ENCODE measurements at regions not wholly inside any gene's neighbourhood (a gene's known extent, or its start where the extent isn't known, plus 50 kb on each side); places are given as distances from the start of the nearest gene placed in this dataset.

DNA sequence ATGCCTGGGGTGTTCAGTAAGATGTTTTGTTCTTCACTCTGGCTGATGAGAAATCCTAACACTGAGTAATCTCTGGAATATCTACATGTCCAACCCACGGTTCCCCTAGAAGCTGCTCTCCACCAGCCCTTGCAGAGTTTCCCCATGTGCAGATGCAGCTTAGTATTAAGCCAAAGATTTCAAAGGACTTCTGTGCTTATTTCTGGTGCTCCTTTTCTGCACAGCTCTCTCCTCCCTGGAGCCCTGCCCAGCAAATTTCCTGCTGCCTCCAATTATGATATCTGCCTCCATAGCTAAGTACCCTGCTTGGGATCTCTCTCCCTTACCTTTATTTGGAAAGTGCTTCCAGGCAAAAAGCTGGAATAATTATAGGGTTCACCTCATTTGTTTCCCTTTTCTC is 949.3 kb downstream of the BCL11A start:
- no peaks in the 10 kb centered on the region for H3K4me1 ChIP-seq (ENCODE audit: control insufficient read depth, insufficient read depth, low read length)

DNA sequence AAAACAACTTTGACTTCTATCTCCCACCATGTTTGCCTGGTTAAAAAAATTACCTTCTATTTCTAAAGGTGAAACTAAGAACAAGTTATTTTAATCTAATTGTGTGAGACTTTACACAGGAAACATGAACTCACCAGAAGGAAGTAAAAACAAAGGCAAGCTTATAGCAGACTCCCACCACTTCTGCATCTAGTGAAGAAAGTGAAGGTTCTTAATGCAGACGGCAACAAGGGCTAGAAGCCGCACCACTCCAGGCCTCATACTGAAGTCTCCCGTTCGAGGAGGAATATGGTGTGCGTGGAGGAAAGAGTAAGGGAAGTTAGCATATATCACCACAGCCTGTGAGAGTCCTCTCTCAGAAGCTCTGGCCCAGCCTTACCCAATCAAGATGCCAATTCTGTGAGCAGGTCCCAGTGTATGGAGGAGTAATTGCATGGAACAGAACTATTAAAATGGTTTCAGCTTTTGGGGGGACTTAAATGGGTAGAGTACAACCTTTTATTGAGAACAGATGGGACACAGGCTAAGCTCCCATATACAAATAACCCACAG is 958.7 kb downstream of the BCL11A start:
- Histone ChIP-seq H3K4me3 (ENCODE audit: low read length in 2 of 2) (no peak overlapping the region), H3K36me3 (ENCODE audit: control insufficient read depth in 2 of 2, insufficient read depth in 2 of 2, low read length in 2 of 2) (no peaks in the 10 kb centered on the region), H3K27ac (ENCODE audit: low read length) (no peak overlapping the region), H3K9me3 (ENCODE audit: control insufficient read depth in 2 of 2, low read length in 2 of 2) (no peaks in the 10 kb centered on the region), H3K9ac (ENCODE audit: low read length in 2 of 2) (no peak overlapping the region), H3K27me3 (ENCODE audit: control insufficient read depth in 1 of 2, insufficient read depth in 2 of 2, low read length in 2 of 2) (no peaks in the 10 kb centered on the region), H3K4me1 (ENCODE audit: control insufficient read depth, insufficient read depth, low read length) (no peaks in the 10 kb centered on the region)

More for the DNA sequence above, 949.3 kb downstream of the BCL11A start:
- Histone ChIP-seq H3K9ac (ENCODE audit: low read length in 2 of 2) (no peak overlapping the region), H3K4me3 (ENCODE audit: low read length in 2 of 2) (no peak overlapping the region), H3K9me3 (ENCODE audit: control insufficient read depth in 2 of 2, low read length in 2 of 2) (no peaks in the 10 kb centered on the region), H3K36me3 (ENCODE audit: control insufficient read depth in 2 of 2, insufficient read depth in 2 of 2, low read length in 2 of 2) (no peaks in the 10 kb centered on the region), H3K27me3 (ENCODE audit: control insufficient read depth in 1 of 2, insufficient read depth in 2 of 2, low read length in 2 of 2) (no peaks in the 10 kb centered on the region), H3K27ac (ENCODE audit: low read length) (no peak overlapping the region)

DNA sequence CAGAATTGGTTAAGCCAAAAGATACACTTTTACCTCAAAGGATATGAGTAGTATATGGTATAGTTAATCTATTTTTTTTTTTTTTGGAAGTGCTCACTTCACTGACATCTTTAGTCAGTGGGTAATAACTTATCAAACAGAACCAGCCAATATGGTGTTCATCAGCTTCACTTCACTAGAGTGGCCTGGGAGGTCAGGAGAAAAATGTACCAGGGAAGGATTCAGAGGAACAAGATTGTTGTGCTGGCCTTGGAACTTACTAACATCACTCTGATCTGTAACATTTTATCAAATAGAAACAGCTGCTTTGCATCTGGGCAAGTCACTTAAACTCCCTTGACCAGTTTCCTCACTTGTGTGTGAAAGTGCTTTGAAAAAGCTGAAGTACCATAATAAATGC is 962.7 kb downstream of the BCL11A start:
- Histone ChIP-seq H3K9ac (ENCODE audit: low read length in 2 of 2) (no peak overlapping the region), H3K27ac (ENCODE audit: low read length) (no peak overlapping the region), H3K4me3 (ENCODE audit: low read length in 2 of 2) (no peak overlapping the region), H3K9me3 (ENCODE audit: control insufficient read depth in 2 of 2, low read length in 2 of 2) (no peaks in the 10 kb centered on the region), H3K4me1 (ENCODE audit: control insufficient read depth, insufficient read depth, low read length) (no peaks in the 10 kb centered on the region), H3K27me3 (ENCODE audit: control insufficient read depth in 1 of 2, insufficient read depth in 2 of 2, low read length in 2 of 2) (no peaks in the 10 kb centered on the region), H3K36me3 (ENCODE audit: control insufficient read depth in 2 of 2, insufficient read depth in 2 of 2, low read length in 2 of 2) (no peaks in the 10 kb centered on the region)

DNA sequence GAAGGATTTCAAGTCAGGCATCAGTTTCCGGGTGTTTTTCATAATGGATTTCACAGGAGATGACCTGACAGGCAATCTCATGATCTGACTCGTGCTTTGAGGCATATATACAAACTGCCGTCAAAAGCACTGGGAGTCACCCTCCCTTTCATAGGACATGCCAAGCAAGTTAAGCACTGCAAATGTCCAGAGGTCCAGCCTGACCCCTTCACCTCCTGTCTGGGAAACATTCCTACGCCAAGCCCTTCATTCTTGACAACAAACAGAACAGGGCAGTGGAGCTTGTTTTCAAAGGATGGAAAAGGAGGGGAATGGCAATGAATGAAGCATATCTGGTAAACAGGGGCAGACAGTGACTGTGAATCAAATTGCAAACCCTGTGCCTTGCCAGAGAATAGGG is 963.6 kb downstream of the BCL11A start:
- H3K27me3 ChIP-seq (ENCODE audit: control insufficient read depth in 1 of 2, insufficient read depth in 2 of 2, low read length in 2 of 2): no peaks in the 10 kb centered on the region
- no peak overlapping the region for H3K4me3 ChIP-seq (ENCODE audit: low read length in 2 of 2)
- H3K4me1 ChIP-seq (ENCODE audit: control insufficient read depth, insufficient read depth, low read length): no peaks in the 10 kb centered on the region
- H3K36me3 ChIP-seq (ENCODE audit: control insufficient read depth in 2 of 2, insufficient read depth in 2 of 2, low read length in 2 of 2): no peaks in the 10 kb centered on the region
- H3K9me3 ChIP-seq (ENCODE audit: control insufficient read depth in 2 of 2, low read length in 2 of 2): no peaks in the 10 kb centered on the region
- H3K9ac ChIP-seq (ENCODE audit: low read length in 2 of 2): no peak overlapping the region
- H3K27ac ChIP-seq (ENCODE audit: low read length): no peak overlapping the region

DNA sequence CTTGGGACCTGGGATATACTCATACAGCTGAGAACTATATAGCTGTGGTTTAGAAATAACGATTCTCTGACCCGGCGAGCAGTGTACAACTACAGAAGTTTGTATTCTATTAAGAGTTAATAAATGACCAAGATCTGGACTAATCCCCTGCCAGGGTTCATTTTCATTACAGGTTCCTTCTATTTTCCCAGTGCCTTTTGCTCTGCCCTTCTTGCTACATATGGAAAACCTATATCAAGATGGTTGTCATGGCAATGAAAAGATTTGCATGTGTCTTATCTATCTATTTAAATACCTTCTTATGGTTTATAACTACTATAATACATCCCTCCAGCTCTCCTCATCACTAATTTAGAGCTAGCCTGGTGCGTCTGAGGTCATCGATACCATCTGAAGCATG is 965.2 kb downstream of the BCL11A start:
- Histone ChIP-seq H3K4me1 (ENCODE audit: control insufficient read depth, insufficient read depth, low read length) (no peaks in the 10 kb centered on the region), H3K27ac (ENCODE audit: low read length) (no peak overlapping the region), H3K4me3 (ENCODE audit: low read length in 2 of 2) (no peak overlapping the region), H3K9me3 (ENCODE audit: control insufficient read depth in 2 of 2, low read length in 2 of 2) (no peaks in the 10 kb centered on the region), H3K36me3 (ENCODE audit: control insufficient read depth in 2 of 2, insufficient read depth in 2 of 2, low read length in 2 of 2) (no peaks in the 10 kb centered on the region), H3K27me3 (ENCODE audit: control insufficient read depth in 1 of 2, insufficient read depth in 2 of 2, low read length in 2 of 2) (no peaks in the 10 kb centered on the region), H3K9ac (ENCODE audit: low read length in 2 of 2) (no peak overlapping the region)

DNA sequence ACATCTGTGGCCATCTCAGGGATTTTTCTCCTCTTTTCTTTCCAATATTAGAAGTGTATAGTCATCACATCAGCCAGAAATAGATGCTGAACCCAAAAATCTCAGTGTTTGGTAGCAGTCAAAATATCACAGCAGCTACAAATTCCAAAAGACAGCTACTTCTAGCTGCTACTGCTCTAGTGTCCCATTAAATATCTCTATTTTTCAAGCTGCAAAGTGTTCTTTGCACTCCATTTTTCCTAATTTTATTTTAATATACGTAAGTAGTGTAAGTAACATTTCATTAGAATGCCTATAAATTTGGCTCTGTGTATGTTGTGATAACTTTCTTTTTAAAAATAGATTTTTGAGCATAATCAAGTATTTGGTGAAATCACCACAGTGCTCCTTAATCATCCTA is 967.3 kb downstream of the BCL11A start:
- Histone ChIP-seq H3K4me3 (ENCODE audit: low read length in 2 of 2) (no peak overlapping the region), H3K27ac (ENCODE audit: low read length) (no peak overlapping the region), H3K4me1 (ENCODE audit: control insufficient read depth, insufficient read depth, low read length) (no peaks in the 10 kb centered on the region), H3K9me3 (ENCODE audit: control insufficient read depth in 2 of 2, low read length in 2 of 2) (no peaks in the 10 kb centered on the region), H3K27me3 (ENCODE audit: control insufficient read depth in 1 of 2, insufficient read depth in 2 of 2, low read length in 2 of 2) (no peaks in the 10 kb centered on the region), H3K9ac (ENCODE audit: low read length in 2 of 2) (no peak overlapping the region), H3K36me3 (ENCODE audit: control insufficient read depth in 2 of 2, insufficient read depth in 2 of 2, low read length in 2 of 2) (no peaks in the 10 kb centered on the region)

DNA sequence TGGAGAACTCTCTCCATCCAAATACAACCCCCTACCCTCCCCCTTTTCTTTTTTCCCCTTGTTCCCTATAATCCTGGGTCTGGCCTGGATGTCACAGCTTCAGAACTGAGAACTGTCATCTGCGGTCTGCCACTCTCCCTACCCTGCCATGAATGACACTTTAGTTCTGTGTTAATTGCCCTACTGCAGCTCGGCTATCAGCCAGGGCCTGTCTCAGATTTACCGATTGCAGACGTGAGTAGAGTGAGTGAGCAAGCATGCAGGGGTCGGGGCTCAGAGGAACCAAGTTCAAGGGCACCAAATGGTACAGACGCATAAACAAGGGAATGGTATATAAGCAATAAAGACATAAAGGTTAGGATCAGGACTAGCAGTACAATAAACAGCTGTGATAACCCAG is 967.8 kb downstream of the BCL11A start:
- Histone ChIP-seq H3K4me1 (ENCODE audit: control insufficient read depth, insufficient read depth, low read length) (no peaks in the 10 kb centered on the region), H3K9ac (ENCODE audit: low read length in 2 of 2) (no peak overlapping the region), H3K27ac (ENCODE audit: low read length) (no peak overlapping the region), H3K4me3 (ENCODE audit: low read length in 2 of 2) (no peak overlapping the region), H3K9me3 (ENCODE audit: control insufficient read depth in 2 of 2, low read length in 2 of 2) (no peaks in the 10 kb centered on the region), H3K36me3 (ENCODE audit: control insufficient read depth in 2 of 2, insufficient read depth in 2 of 2, low read length in 2 of 2) (no peaks in the 10 kb centered on the region), H3K27me3 (ENCODE audit: control insufficient read depth in 1 of 2, insufficient read depth in 2 of 2, low read length in 2 of 2) (no peaks in the 10 kb centered on the region)

DNA sequence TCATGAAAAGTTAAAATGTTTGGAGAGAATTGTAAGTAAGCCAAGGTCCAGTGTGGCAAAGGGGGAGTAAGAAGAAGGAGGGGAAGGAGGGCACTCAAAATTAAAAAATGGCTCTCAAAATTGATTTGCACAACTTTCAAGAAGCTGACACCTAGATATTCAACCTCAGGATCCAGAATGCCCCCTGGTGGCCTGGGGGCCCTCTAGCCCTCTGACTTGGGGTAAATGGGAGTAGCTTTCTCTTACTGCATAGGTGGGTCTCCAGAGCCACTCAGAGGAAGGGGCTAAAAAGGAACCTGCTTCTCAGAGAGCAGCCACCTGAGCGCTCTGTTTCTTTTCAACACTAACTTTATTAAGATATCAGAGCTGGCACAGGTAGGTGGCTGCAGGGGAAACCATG is 968.5 kb downstream of the BCL11A start:
- no peaks in the 10 kb centered on the region for H3K27me3 ChIP-seq (ENCODE audit: control insufficient read depth in 1 of 2, insufficient read depth in 2 of 2, low read length in 2 of 2)
- no peak overlapping the region for H3K4me3 ChIP-seq (ENCODE audit: low read length in 2 of 2)
- H3K27ac ChIP-seq (ENCODE audit: low read length): no peak overlapping the region
- H3K36me3 ChIP-seq (ENCODE audit: control insufficient read depth in 2 of 2, insufficient read depth in 2 of 2, low read length in 2 of 2): no peaks in the 10 kb centered on the region
- no peaks in the 10 kb centered on the region for H3K9me3 ChIP-seq (ENCODE audit: control insufficient read depth in 2 of 2, low read length in 2 of 2)
- no peaks in the 10 kb centered on the region for H3K4me1 ChIP-seq (ENCODE audit: control insufficient read depth, insufficient read depth, low read length)
- H3K9ac ChIP-seq (ENCODE audit: low read length in 2 of 2): no peak overlapping the region

DNA sequence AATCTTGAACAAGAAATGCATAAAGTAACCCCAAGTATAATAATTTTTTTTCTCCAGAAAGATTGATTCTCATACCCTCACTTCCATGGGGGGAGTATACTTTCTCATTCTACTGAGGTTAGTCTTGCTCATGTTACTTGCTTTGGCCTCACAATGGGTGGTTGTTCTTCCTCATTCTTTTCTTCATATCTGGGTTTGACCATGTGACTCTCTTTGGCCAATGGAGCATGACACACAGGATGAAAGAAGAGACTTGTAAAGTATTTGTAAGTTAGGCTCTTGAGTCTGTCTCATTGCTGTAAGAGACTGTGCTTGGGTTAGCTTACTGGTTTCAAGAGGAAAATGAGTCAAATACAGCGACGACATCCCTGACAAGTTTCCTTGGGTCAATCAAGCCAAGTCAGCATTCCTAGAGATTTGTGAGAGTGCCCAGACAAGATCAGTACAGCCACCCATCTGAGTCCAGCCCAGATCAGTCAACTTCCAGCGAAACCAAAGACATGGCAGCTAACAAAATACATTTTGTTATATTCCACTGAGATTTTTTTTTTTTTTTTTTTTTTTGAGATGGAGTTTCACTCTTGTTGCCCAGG is 970.2 kb downstream of the BCL11A start:
- no peak overlapping the region for H3K4me3 ChIP-seq (ENCODE audit: low read length in 2 of 2)
- H3K27me3 ChIP-seq (ENCODE audit: control insufficient read depth in 1 of 2, insufficient read depth in 2 of 2, low read length in 2 of 2): no peaks in the 10 kb centered on the region
- H3K27ac ChIP-seq (ENCODE audit: low read length): no peak overlapping the region
- no peaks in the 10 kb centered on the region for H3K4me1 ChIP-seq (ENCODE audit: control insufficient read depth, insufficient read depth, low read length)
- no peak overlapping the region for H3K9ac ChIP-seq (ENCODE audit: low read length in 2 of 2)
- H3K36me3 ChIP-seq (ENCODE audit: control insufficient read depth in 2 of 2, insufficient read depth in 2 of 2, low read length in 2 of 2): no peaks in the 10 kb centered on the region
- H3K9me3 ChIP-seq (ENCODE audit: control insufficient read depth in 2 of 2, low read length in 2 of 2): no peaks in the 10 kb centered on the region

DNA sequence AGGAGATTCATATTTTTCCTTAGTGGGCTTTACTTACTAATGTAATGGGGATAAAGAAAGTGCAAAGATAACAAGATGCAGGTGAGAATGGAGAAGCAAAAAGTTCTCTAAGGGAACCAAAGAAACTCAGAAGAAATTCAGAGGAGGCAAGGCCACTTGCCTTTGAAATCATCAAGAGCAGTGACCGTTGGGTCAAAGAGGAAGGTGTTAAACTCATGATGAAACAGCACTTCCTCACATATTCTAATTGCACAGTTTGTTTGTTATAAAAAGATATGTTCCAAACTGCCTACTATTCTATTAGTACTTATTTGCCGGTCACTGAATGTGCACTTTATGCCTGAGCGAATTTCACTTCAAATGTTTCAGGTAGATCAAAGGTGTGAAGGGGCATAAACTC is 975.1 kb downstream of the BCL11A start:
- Histone ChIP-seq H3K4me1 (ENCODE audit: control insufficient read depth, insufficient read depth, low read length) (no peaks in the 10 kb centered on the region), H3K4me3 (ENCODE audit: low read length in 2 of 2) (no peak overlapping the region), H3K9me3 (ENCODE audit: control insufficient read depth in 2 of 2, low read length in 2 of 2) (no peaks in the 10 kb centered on the region), H3K36me3 (ENCODE audit: control insufficient read depth in 2 of 2, insufficient read depth in 2 of 2, low read length in 2 of 2) (no peaks in the 10 kb centered on the region), H3K27me3 (ENCODE audit: control insufficient read depth in 1 of 2, insufficient read depth in 2 of 2, low read length in 2 of 2) (no peaks in the 10 kb centered on the region), H3K9ac (ENCODE audit: low read length in 2 of 2) (no peak overlapping the region), H3K27ac (ENCODE audit: low read length) (no peak overlapping the region)

DNA sequence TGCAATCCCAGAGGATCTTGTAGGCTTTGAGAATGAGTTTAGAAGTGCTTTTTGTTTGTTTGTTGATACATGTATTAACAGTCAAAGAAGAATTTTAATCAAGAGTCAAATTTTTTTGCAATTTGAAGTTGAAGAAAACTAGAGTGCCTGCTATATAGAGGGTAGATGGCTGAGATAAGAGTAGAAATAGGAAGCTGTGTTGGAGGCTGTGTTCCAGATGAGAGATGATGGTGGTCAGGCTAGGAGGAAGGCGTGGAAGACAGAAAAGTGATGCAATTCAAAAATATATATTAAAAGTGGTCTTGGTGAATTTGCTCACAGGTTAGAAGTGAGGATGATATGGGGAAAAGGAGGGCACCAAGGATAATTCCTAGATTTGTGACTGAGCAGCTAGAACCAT is 978.3 kb downstream of the BCL11A start:
- no peaks in the 10 kb centered on the region for H3K9me3 ChIP-seq (ENCODE audit: control insufficient read depth in 2 of 2, low read length in 2 of 2)
- no peak overlapping the region for H3K9ac ChIP-seq (ENCODE audit: low read length in 2 of 2)
- H3K4me1 ChIP-seq (ENCODE audit: control insufficient read depth, insufficient read depth, low read length): no peaks in the 10 kb centered on the region
- H3K27ac ChIP-seq (ENCODE audit: low read length): no peak overlapping the region
- no peaks in the 10 kb centered on the region for H3K36me3 ChIP-seq (ENCODE audit: control insufficient read depth in 2 of 2, insufficient read depth in 2 of 2, low read length in 2 of 2)
- no peak overlapping the region for H3K4me3 ChIP-seq (ENCODE audit: low read length in 2 of 2)
- no peaks in the 10 kb centered on the region for H3K27me3 ChIP-seq (ENCODE audit: control insufficient read depth in 1 of 2, insufficient read depth in 2 of 2, low read length in 2 of 2)
